Activated CD4-positive, alpha-beta T cell treated with anti-CD3 and anti-CD28 coated beads, Interleukin-10, Interleukin-2, amounts not matched to agents 100 ng/mL and 50 ng/mL, durations not matched to agents 16 hours and 8 hours (primary cell): ENCODE measurements at regions not wholly inside any gene's neighbourhood (a gene's known extent, or its start where the extent isn't known, plus 50 kb on each side); places are given as distances from the start of the nearest gene placed in this dataset.
"Not testable (repeated sequence)": the region's sequence is repeated elsewhere in the genome, so short reads cannot be mapped to it uniquely, and the experiment has no call there.

Experiments used
- DNase-seq: peaks from one replicate; pipeline ENCODE4 v3.0.0-alpha.2; 2020

- not testable (repeated sequence) for DNase-seq
These were observed 959.9 kb upstream of the GRIA3 start for GRCh38 chrX:122224137-122224536.

GRCh38 chrX:122238801-122239200 is 945.3 kb upstream of the GRIA3 start:
- no peak for DNase-seq

GRCh38 chrX:122241959-122242358 is 942.1 kb upstream of the GRIA3 start:
- no peak for DNase-seq

GRCh38 chrX:122244080-122244479 is 940.0 kb upstream of the GRIA3 start:
- no peak for DNase-seq

- no peak for DNase-seq
These were observed 938.9 kb upstream of the GRIA3 start for GRCh38 chrX:122245175-122245574.

- DNase-seq = no peak
These were observed 938.1 kb upstream of the GRIA3 start for GRCh38 chrX:122245943-122246342.

- no peak for DNase-seq
These were observed 937.1 kb upstream of the GRIA3 start for GRCh38 chrX:122246937-122247336.

GRCh38 chrX:122248681-122249080 is 935.4 kb upstream of the GRIA3 start:
- no peak for DNase-seq

- no peak for DNase-seq
These were observed 931.6 kb upstream of the GRIA3 start for GRCh38 chrX:122252454-122252853.

GRCh38 chrX:122268353-122268752 is 915.7 kb upstream of the GRIA3 start:
- DNase-seq = no peak

GRCh38 chrX:122269243-122269781 is 914.8 kb upstream of the GRIA3 start:
- DNase-seq = peak; percentile 4

- DNase-seq = no peak
These were observed 913.1 kb upstream of the GRIA3 start for GRCh38 chrX:122270809-122271494.

- DNase-seq = no peak
These were observed 912.1 kb upstream of the GRIA3 start for GRCh38 chrX:122272011-122272410.

- no peak for DNase-seq
These were observed 904.3 kb upstream of the GRIA3 start for GRCh38 chrX:122279746-122280145.

GRCh38 chrX:122299822-122300221 is 884.3 kb upstream of the GRIA3 start:
- DNase-seq = not testable (repeated sequence)

GRCh38 chrX:122301491-122301890 is 882.6 kb upstream of the GRIA3 start:
- DNase-seq = no peak

GRCh38 chrX:122303761-122304160 is 880.3 kb upstream of the GRIA3 start:
- DNase-seq = no peak

GRCh38 chrX:122344816-122345215 is 839.3 kb upstream of the GRIA3 start:
- no peak for DNase-seq

- DNase-seq = no peak
These were observed 820.8 kb upstream of the GRIA3 start for GRCh38 chrX:122363112-122363795.

GRCh38 chrX:122375533-122375932 is 808.5 kb upstream of the GRIA3 start:
- not testable (repeated sequence) for DNase-seq

- no peak for DNase-seq
These were observed 795.1 kb upstream of the GRIA3 start for GRCh38 chrX:122389005-122389404.

GRCh38 chrX:122418758-122419157 is 765.3 kb upstream of the GRIA3 start:
- DNase-seq = no peak

GRCh38 chrX:122421434-122422121 is 762.5 kb upstream of the GRIA3 start:
- DNase-seq = no peak

- DNase-seq = no peak
These were observed 761.5 kb upstream of the GRIA3 start for GRCh38 chrX:122422547-122422946.
